ENCODE measurements at regions not wholly inside any gene's neighbourhood (a gene's known extent, or its start where the extent isn't known, plus 50 kb on each side); places are given as distances from the start of the nearest gene placed in this dataset.

GRCh38 chr12:24425601-24425970 lies 476.1 kb upstream of the SOX5 start:
- TF ChIP-seq, protein P1, sequence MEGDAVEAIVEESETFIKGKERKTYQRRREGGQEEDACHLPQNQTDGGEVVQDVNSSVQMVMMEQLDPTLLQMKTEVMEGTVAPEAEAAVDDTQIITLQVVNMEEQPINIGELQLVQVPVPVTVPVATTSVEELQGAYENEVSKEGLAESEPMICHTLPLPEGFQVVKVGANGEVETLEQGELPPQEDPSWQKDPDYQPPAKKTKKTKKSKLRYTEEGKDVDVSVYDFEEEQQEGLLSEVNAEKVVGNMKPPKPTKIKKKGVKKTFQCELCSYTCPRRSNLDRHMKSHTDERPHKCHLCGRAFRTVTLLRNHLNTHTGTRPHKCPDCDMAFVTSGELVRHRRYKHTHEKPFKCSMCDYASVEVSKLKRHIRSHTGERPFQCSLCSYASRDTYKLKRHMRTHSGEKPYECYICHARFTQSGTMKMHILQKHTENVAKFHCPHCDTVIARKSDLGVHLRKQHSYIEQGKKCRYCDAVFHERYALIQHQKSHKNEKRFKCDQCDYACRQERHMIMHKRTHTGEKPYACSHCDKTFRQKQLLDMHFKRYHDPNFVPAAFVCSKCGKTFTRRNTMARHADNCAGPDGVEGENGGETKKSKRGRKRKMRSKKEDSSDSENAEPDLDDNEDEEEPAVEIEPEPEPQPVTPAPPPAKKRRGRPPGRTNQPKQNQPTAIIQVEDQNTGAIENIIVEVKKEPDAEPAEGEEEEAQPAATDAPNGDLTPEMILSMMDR (conservative IDR thresholded peaks at IDR 0.05; ENCODE audit: low read depth, low read length), result no peak
- TF ChIP-seq EZH2 (IDR thresholded peaks at IDR 0.05; ENCODE audit: low read length, unreplicated experiment), result no peak
- no peak for TF ChIP-seq EZH2phosphoT487 (IDR thresholded peaks at IDR 0.05; ENCODE audit: borderline replicate concordance, low read length)

Data from PC-3 (cell line).